Hepatocyte (in vitro differentiated cells): ENCODE measurements at regions not wholly inside any gene's neighbourhood (a gene's known extent, or its start where the extent isn't known, plus 50 kb on each side); places are given as distances from the start of the nearest gene placed in this dataset.

Source experiments
- DNase-seq: peaks from one replicate; pipeline ENCODE4 v3.0.0-alpha.2; 2016; ENCODE audit warnings: low spot score
- H2AFZ ChIP-seq: fragments of 200-600 bp; sonication (generic); 2 replicates; pipeline ENCODE4 v1.6.0; 2016; ENCODE audit warnings: antibody characterized with exemption, mild to moderate bottlenecking
- H3K27ac ChIP-seq: fragments of 200-600 bp; sonication (generic); 2 replicates; pipeline ENCODE4 v1.5.1; 2016; ENCODE audit warnings: mild to moderate bottlenecking
- H3K27me3 ChIP-seq: fragments of 200-600 bp; sonication (generic); 2 replicates; pipeline ENCODE4 v1.6.1; 2016
- H3K36me3 ChIP-seq: fragments of 200-600 bp; sonication (generic); replicated peaks from 2 replicates; pipeline ENCODE4 v1.5.1; 2016; ENCODE audit warnings: low read depth; ENCODE audit not compliant: insufficient read depth
- H3K4me1 ChIP-seq: fragments of 200-600 bp; sonication (generic); 2 replicates; pipeline ENCODE4 v1.5.1; 2016; ENCODE audit warnings: mild to moderate bottlenecking, moderate library complexity; ENCODE audit not compliant: insufficient read depth
- H3K4me2 ChIP-seq: fragments of 200-600 bp; sonication (generic); 2 replicates; pipeline ENCODE4 v1.6.0; 2016
- H3K4me3 ChIP-seq: fragments of 200-600 bp; sonication (generic); 2 replicates; pipeline ENCODE4 v1.5.1; 2016; ENCODE audit warnings: mild to moderate bottlenecking
- H3K79me2 ChIP-seq: fragments of 200-600 bp; sonication (generic); 2 replicates; pipeline ENCODE4 v1.6.0; 2017; ENCODE audit warnings: mild to moderate bottlenecking
- H3K9me2 ChIP-seq: fragments of 200-600 bp; sonication (generic); replicated peaks from 2 replicates; pipeline ENCODE4 v1.6.0; 2017; ENCODE audit warnings: mild to moderate bottlenecking; ENCODE audit not compliant: insufficient read depth
- H3K9me3 ChIP-seq: fragments of 200-600 bp; sonication (generic); 2 replicates; pipeline ENCODE4 v1.5.1; 2016; ENCODE audit warnings: low read depth, mild to moderate bottlenecking
- H4K20me1 ChIP-seq: fragments of 200-600 bp; sonication (generic); 2 replicates; pipeline ENCODE4 v1.6.0; 2016; ENCODE audit warnings: mild to moderate bottlenecking; ENCODE audit not compliant: insufficient read depth, poor library complexity, severe bottlenecking
- EZH2 ChIP-seq: fragments of 200-600 bp; sonication (generic); IDR thresholded peaks from 2 replicates; pipeline ENCODE4 v1.6.1; 2016; ENCODE audit warnings: antibody characterized with exemption, mild to moderate bottlenecking, borderline replicate concordance
- EZH2phosphoT487 ChIP-seq: fragments of 200-600 bp; sonication (generic); IDR thresholded peaks from one replicate; pipeline ENCODE4 v1.6.1; 2018; ENCODE audit warnings: antibody characterized with exemption, mild to moderate bottlenecking, low read depth, moderate library complexity; ENCODE audit not compliant: unreplicated experiment, severe bottlenecking
- WGBS: methylation state at CpG from one replicate; pipeline ENCODE4 v1.1.6; 2016; ENCODE audit warnings: low lambda C conversion rate; ENCODE audit errors: missing lambda C conversion rate; 5-methylcytosine and 5-hydroxymethylcytosine counted together
- TF ChIP-seq, protein P1 (sequence below): fragments of 200-600 bp; sonication (generic); IDR thresholded peaks from 2 replicates; pipeline ENCODE4 v1.5.1; 2016; ENCODE audit warnings: antibody characterized with exemption, mild to moderate bottlenecking; ENCODE audit not compliant: poor library complexity

- H3K79me2 ChIP-seq, result no peaks in the 10 kb centered on the region
- peak overlapping the region; percentile 48 for H3K27ac ChIP-seq
- H4K20me1 ChIP-seq, result no peaks in the 10 kb centered on the region
- no peak overlapping the region for H3K4me3 ChIP-seq
- 73% methylated on average over 4 of the region's 4 CpGs for WGBS
- no peaks in the 10 kb centered on the region for H3K4me1 ChIP-seq
- no peak overlapping the region for H3K4me2 ChIP-seq
- peak; percentile 16 for DNase-seq
- H3K9me3 ChIP-seq, result no peaks in the 10 kb centered on the region
- TF ChIP-seq EZH2, result no peak
- no peaks in the 10 kb centered on the region for H3K9me2 ChIP-seq
- no peaks in the 10 kb centered on the region for H3K36me3 ChIP-seq
- no peak overlapping the region for H2AFZ ChIP-seq
- H3K27me3 ChIP-seq, result no peaks in the 10 kb centered on the region
Measured at GRCh38 chr7:55307123-55307916, 57.8 kb upstream of the LANCL2 start.

DNA sequence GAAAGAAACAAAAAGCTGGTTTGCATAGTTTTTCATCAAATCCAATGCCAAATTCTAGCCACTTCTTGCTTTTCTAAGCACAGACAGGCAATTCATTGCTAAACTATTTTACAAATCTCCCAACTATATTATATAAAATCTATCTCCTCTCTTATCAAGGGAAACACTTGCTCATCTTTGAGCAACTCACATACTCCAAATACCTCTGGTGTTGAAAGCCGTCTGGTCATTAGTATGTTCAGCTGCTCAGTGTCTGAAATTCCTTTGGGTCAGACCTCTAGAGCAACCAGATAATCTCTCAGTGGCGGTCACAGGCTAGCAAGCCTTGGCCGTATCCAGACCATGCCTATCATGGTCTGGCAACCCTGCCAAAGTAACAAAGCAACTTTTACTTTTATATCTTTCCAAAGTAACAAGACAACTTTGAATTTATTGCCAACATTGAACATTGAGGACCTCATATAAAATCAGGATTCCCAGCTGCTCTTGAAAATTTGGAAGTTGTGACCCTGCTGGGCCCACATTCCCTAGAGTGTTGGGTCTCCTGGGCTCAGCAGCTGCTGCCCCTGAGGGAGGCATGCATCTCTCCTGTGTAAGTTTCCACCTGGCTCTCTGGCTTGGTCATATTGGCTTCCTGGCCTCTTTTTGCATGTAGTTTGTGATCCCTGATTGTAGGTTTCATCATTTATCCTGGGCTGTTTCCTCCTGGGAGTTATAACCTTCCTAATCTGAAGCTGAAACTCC lies 56.8 kb upstream of the LANCL2 start:
- no peaks in the 10 kb centered on the region for H3K9me2 ChIP-seq
- H3K9me3 ChIP-seq, result no peaks in the 10 kb centered on the region
- no peaks in the 10 kb centered on the region for H3K79me2 ChIP-seq
- WGBS, result 51% methylated on average over 3 of the region's 3 CpGs
- H3K27me3 ChIP-seq, result no peaks in the 10 kb centered on the region
- H3K4me1 ChIP-seq, result no peaks in the 10 kb centered on the region
- H3K4me3 ChIP-seq, result no peak overlapping the region
- peak; percentile 31 for DNase-seq
- H3K4me2 ChIP-seq, result no peak overlapping the region
- H3K27ac ChIP-seq, result peak overlapping the region; percentile 28
- no peaks in the 10 kb centered on the region for H4K20me1 ChIP-seq
- H3K36me3 ChIP-seq, result no peaks in the 10 kb centered on the region
- TF ChIP-seq EZH2, result no peak
- TF ChIP-seq, protein P1, sequence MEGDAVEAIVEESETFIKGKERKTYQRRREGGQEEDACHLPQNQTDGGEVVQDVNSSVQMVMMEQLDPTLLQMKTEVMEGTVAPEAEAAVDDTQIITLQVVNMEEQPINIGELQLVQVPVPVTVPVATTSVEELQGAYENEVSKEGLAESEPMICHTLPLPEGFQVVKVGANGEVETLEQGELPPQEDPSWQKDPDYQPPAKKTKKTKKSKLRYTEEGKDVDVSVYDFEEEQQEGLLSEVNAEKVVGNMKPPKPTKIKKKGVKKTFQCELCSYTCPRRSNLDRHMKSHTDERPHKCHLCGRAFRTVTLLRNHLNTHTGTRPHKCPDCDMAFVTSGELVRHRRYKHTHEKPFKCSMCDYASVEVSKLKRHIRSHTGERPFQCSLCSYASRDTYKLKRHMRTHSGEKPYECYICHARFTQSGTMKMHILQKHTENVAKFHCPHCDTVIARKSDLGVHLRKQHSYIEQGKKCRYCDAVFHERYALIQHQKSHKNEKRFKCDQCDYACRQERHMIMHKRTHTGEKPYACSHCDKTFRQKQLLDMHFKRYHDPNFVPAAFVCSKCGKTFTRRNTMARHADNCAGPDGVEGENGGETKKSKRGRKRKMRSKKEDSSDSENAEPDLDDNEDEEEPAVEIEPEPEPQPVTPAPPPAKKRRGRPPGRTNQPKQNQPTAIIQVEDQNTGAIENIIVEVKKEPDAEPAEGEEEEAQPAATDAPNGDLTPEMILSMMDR, result no peak
- H2AFZ ChIP-seq, result no peak overlapping the region

GRCh38 chr7:55309040-55309991 lies 55.8 kb upstream of the LANCL2 start:
- H3K27ac ChIP-seq, result no peak overlapping the region
- H3K9me2 ChIP-seq, result no peaks in the 10 kb centered on the region
- 86% methylated on average over 17 of the region's 17 CpGs for WGBS
- H3K4me2 ChIP-seq, result no peak overlapping the region
- H3K9me3 ChIP-seq, result no peaks in the 10 kb centered on the region
- H3K79me2 ChIP-seq, result no peaks in the 10 kb centered on the region
- DNase-seq, result no peak
- TF ChIP-seq, protein P1, result no peak
- TF ChIP-seq EZH2 (no peak), EZH2phosphoT487 (no peak)
- no peak overlapping the region for H2AFZ ChIP-seq
- no peaks in the 10 kb centered on the region for H4K20me1 ChIP-seq
- H3K27me3 ChIP-seq, result no peaks in the 10 kb centered on the region
- no peaks in the 10 kb centered on the region for H3K4me1 ChIP-seq
- H3K4me3 ChIP-seq, result no peak overlapping the region
- no peaks in the 10 kb centered on the region for H3K36me3 ChIP-seq
